ENCODE measurements at regions not wholly inside any gene's neighbourhood (a gene's known extent, or its start where the extent isn't known, plus 50 kb on each side); places are given as distances from the start of the nearest gene placed in this dataset.
A peak's percentile ranks its signal among the peaks of the same experiment; 100 is the strongest.

- CTCF ChIA-PET: interaction anchor here (1.3 kb wide), 1 partner anchor 10 kb away, joined by 4 read pairs; no protein-coding TSS in a partner anchor
Measured at GRCh38 chr7:46649876-46650275, 728.8 kb upstream of the IGFBP3 start.

GRCh38 chr7:46637793-46638735, 717.0 kb upstream of the IGFBP3 start:
- no peak overlapping the region for H3K4me3 ChIP-seq (ENCODE audit: low read depth, low read length)
- POLR2A ChIA-PET: no interaction called here
- CTCF ChIA-PET: interaction anchor here (0.6 kb wide), 1 partner anchor 13 kb away, joined by 3 read pairs; no protein-coding TSS in a partner anchor
- TF ChIP-seq, protein P1, sequence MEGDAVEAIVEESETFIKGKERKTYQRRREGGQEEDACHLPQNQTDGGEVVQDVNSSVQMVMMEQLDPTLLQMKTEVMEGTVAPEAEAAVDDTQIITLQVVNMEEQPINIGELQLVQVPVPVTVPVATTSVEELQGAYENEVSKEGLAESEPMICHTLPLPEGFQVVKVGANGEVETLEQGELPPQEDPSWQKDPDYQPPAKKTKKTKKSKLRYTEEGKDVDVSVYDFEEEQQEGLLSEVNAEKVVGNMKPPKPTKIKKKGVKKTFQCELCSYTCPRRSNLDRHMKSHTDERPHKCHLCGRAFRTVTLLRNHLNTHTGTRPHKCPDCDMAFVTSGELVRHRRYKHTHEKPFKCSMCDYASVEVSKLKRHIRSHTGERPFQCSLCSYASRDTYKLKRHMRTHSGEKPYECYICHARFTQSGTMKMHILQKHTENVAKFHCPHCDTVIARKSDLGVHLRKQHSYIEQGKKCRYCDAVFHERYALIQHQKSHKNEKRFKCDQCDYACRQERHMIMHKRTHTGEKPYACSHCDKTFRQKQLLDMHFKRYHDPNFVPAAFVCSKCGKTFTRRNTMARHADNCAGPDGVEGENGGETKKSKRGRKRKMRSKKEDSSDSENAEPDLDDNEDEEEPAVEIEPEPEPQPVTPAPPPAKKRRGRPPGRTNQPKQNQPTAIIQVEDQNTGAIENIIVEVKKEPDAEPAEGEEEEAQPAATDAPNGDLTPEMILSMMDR (IDR thresholded peaks at IDR 0.05; ENCODE audit: insufficient read depth, low read length, missing control alignments): no peak
- no peak for DNase-seq (ENCODE audit: low read depth, low spot score)

More at GRCh38 chr7:46649876-46650275, 728.8 kb upstream of the IGFBP3 start:
- POLR2A ChIA-PET: no interaction called here
- no peak overlapping the region for H3K4me3 ChIP-seq (ENCODE audit: low read depth, low read length)
- TF ChIP-seq, protein P1 (IDR thresholded peaks at IDR 0.05; ENCODE audit: insufficient read depth, low read length, missing control alignments): no peak
- DNase-seq (ENCODE audit: low read depth, low spot score): no peak

DNA sequence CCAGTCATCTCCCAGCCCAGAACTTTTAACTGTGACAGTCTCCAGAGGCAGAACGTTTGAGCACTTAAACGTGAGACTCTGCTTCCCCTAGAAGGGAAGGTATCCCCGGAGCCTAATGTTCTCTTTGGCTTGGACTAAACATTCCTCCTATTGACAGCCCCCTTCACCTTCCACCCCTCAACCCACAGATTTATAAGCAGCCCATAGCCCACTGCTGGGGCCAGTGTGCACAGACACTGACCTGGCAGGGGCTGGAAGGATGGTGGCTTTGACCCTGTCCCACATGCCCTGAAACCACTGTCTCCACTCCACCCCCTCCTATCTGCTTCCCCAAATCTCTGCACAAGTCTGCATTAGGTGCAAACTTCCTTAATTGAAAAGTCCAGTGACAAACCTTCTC, 715.0 kb upstream of the IGFBP3 start:
- TF ChIP-seq, protein P1 (IDR thresholded peaks at IDR 0.05; ENCODE audit: insufficient read depth, low read length, missing control alignments): no peak
- DNase-seq (ENCODE audit: low read depth, low spot score): no peak
- POLR2A ChIA-PET: no interaction called here
- H3K4me3 ChIP-seq (ENCODE audit: low read depth, low read length): no peak overlapping the region
- CTCF ChIA-PET: no interaction called here

DNA sequence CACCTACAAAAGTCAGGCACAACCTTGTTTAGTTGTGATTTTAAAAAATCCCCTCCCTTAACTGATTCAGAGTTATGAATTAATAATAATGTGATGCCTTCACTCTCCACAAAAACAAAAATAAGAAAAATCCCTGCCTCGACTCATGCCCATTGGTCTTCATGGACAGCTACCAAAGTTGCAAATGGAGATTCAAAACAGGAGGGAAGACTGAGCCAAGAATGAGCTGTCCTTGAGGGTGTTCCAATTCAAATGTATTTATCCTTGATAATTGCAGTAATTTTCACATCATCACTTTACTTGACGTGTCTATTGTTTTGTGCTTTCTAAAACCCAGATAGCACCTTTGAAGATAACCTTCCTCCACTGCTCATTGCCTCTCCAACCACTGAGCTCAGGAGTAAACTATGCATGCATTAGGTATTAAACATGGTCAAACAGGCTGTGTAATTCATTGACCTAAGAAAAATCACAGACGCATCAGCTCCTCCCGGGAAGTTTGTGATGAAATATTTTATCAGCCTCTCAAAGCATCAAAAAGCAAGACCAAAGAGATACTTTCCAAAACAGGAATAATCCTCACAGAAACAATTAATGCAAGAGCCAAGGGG, 712.7 kb upstream of the IGFBP3 start:
- no peak overlapping the region for H3K4me3 ChIP-seq (ENCODE audit: low read depth, low read length)
- ChIA-PET POLR2A (interaction anchor here (0.5 kb wide), 1 partner anchor 1661 kb away, joined by 3 read pairs; no protein-coding TSS in a partner anchor), CTCF (interaction anchor here (0.6 kb wide), 1 partner anchor 178 kb away, joined by 3 read pairs; no protein-coding TSS in a partner anchor)
- DNase-seq (ENCODE audit: low read depth, low spot score): no peak
- TF ChIP-seq, protein P1 (IDR thresholded peaks at IDR 0.05; ENCODE audit: insufficient read depth, low read length, missing control alignments): no peak

GRCh38 chr7:46633200-46633599, 712.1 kb upstream of the IGFBP3 start:
- TF ChIP-seq, protein P1 (IDR thresholded peaks at IDR 0.05; ENCODE audit: insufficient read depth, low read length, missing control alignments): no peak
- ChIA-PET CTCF (no interaction called here), POLR2A (no interaction called here)
- DNase-seq (ENCODE audit: low read depth, low spot score): no peak
- no peak overlapping the region for H3K4me3 ChIP-seq (ENCODE audit: low read depth, low read length)

- TF ChIP-seq, protein P1 (IDR thresholded peaks at IDR 0.05; ENCODE audit: insufficient read depth, low read length, missing control alignments): no peak
- DNase-seq (ENCODE audit: low read depth, low spot score): peak; percentile 76
- ChIA-PET POLR2A (no interaction called here), CTCF (interaction anchor here (1.6 kb wide), 1 partner anchor 712 kb away, joined by 4 read pairs; no protein-coding TSS in a partner anchor)
- H3K4me3 ChIP-seq (ENCODE audit: low read depth, low read length): no peak overlapping the region
Measured at GRCh38 chr7:46630031-46630430, 709.0 kb upstream of the IGFBP3 start.

Data from AG04449 (cell line).